HS-27A (cell line): ENCODE measurements at regions not wholly inside any gene's neighbourhood (a gene's known extent, or its start where the extent isn't known, plus 50 kb on each side); places are given as distances from the start of the nearest gene placed in this dataset.
"Not testable (repeated sequence)": the region's sequence is repeated elsewhere in the genome, so short reads cannot be mapped to it uniquely, and the experiment has no call there.

Experiments
- DNase-seq: peaks from one replicate; pipeline ENCODE4 v3.0.0-alpha.2; 2012; ENCODE audit warnings: low read depth, missing footprints

DNA sequence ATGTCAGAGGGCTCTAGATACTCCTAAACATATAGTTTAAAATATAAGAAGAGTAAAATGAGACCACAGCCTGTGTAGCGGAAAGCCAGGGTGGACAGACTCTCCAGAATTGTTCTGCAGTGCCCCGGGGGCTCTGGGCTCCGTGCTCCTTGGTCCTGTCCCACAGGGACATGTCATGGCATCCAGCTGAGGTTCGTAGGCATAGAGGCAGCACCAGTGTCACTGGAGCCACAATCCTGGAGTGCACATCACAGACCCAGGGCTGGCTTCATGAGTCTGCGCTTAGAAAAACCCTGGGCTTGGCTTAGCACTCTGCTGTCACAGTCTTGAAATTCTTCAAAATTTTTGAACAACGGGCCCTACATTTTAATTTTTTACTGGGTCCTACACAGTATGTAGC, 280.4 kb upstream of the ZNF32 start:
- no peak for DNase-seq

DNA sequence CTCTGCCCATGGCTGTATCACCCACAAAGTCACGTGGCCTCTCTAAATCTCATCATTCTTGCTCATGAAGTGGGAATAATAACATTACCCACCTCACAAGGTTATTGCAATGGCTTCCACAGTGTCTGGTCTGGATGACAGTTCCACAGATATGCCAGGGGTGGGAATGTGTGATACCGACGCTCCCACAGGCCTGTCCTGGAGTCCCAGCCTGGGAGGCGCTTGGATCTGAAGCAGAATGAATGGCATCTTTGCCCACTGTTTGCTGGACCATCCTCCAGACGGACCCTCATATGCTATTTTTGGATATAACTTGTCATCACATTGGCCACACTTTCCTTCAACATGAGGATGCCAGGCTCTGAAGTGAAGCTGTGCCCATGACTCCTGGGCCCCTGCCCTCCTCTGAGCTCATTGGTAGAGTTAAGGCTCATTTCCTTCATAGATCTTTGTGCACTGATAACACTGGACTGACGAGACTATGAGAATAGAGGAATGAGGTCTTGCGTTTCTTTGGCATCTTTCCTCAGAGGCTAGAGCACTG, 279.8 kb upstream of the ZNF32 start:
- no peak for DNase-seq

GRCh38 chr10:43926875-43927406, 278.3 kb upstream of the ZNF32 start:
- no peak for DNase-seq

GRCh38 chr10:43926371-43926770, 277.7 kb upstream of the ZNF32 start:
- no peak for DNase-seq

DNA sequence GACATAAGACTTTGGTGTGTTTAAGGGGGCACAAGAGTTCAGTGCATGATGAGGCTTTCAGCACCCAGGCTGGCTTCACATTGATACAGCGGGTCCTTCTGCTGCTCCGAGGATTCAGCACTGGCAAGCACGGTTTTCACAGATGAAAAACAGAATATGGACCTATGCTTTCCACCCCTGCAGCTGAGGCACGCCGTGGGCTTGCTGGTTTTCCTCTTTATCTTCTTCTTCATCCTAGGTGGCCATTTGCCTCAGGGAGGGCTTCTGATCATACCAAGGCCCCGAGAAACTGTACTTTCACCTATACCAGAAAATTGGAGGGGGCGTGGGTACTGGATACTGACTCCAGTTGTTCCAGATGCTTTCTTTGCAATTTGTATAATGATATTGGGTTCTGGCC, 277.1 kb upstream of the ZNF32 start:
- no peak for DNase-seq

DNA sequence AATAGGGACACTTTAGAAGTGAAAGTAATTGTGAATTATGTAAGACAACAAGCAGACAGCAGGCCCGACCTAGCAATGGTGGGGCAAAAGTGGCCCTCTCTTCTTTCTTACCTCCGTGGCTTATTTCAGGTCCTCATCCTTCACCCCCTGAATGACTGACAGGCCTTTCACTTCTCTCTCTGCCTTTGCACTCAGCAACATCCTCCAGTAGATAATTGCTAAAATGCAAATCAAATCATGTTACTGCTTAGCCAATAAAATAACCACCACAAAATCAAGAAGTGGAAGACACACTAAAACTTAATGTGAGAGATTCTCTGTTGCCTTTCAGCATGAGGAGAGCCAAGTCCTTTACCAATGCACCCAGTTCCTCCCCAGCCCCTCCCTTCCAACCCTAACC, 274.6 kb upstream of the ZNF32 start:
- DNase-seq: no peak

GRCh38 chr10:43922335-43923280, 273.9 kb upstream of the ZNF32 start:
- no peak for DNase-seq

- no peak for DNase-seq
Measured at GRCh38 chr10:43921881-43922280, 273.2 kb upstream of the ZNF32 start.

DNA sequence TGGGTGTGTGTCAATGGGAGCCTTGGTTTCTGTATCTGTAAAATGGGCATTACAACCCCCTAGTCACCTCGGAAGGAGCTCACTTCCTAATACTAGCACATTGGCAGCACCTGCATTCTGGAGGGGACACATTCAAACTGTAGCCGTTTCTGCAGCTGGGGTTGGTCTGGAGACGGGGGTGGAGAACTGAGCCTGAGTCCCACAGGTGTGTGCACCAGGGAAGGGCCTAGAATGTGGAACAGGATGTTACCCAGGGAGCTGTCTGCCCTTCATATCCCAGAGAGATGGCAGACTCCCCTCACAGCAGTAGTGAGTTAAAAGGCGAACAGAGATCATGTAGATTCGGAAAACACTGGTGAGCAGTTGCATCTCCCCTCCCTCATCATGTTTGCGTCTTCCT, 272.8 kb upstream of the ZNF32 start:
- no peak for DNase-seq

DNA sequence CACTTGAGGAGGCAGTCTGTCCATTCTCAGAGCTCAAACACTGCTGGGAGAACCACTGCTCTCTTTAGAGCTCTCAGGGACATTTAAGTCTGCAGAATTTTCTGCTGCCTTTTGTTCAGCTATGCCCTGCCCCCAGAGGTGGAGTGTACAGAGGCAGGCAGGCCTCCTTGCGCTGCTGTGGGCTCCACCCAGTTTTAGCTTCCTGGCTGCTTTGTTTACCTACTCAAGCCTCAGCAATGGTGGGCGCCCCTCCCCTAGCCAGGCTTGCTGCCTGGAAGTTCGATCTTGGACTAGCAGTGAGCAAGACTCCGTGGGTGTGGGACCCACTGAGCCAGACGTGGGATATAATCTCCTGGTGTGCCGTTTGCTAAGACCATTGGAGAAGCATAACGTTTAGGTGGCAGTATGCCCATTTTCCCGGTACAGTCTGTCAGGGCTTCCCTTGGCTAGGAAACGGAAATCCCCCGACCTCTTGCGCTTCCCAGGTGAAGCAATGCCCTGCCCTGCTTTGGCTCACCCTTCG, 271.6 kb upstream of the ZNF32 start:
- DNase-seq: not testable (repeated sequence)

- DNase-seq: no peak
Measured at GRCh38 chr10:43913676-43914235, 265.1 kb upstream of the ZNF32 start.

- no peak for DNase-seq
Measured at GRCh38 chr10:43912469-43912868, 263.8 kb upstream of the ZNF32 start.

DNA sequence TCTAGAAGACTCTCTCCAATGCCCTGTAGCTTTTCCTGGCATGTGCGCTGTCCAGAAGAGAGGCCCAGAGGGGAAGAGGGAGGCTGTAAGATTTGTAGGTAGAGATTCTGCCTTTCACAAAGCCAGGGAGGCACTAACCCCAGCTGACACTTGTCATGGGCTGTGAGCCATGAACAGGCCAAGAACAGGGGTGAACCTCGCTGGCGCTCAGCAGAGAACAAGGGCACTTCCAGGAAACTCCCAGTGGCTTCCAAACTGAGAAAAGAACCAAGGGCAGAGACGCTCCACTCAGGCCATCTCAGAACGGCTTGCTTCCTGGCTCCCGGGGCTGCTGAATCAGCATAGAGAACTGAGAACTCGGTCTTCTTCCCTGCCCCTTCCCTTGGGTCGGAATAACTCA, 257.8 kb upstream of the ZNF32 start:
- no peak for DNase-seq

DNA sequence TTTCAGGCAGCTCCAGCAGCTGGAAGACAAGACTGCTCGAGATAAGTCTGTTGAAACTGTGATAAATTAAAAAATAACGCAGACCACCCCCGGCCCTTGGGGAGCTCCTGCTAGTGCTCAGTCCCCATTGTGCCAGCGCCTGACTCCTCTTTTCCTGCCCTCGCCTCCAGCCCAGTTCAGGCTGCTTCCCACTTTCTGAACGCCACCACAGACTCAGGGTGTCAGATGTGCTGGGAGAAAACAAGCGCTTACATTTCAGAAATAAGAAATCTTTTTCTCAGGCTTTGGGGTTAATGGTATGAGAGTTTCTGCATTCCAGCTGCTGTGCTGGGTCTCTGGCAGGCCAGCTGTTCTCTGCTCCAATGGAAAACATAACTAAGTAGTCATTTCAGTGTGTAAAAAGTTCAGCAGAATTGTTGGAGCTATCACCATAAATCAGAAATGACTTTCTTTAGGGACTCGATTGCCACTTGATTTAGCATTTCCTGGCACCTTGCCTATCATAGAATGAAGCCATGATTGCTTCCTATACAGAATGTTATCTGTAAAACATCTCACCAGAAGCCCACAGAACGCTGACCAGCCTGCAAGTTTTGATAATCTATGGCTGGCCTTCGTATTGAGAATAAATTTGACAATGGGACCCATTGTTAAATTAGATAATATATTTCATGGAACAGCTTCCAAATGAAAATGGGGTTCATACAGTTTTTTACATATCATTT, 257.0 kb upstream of the ZNF32 start:
- DNase-seq: no peak

DNA sequence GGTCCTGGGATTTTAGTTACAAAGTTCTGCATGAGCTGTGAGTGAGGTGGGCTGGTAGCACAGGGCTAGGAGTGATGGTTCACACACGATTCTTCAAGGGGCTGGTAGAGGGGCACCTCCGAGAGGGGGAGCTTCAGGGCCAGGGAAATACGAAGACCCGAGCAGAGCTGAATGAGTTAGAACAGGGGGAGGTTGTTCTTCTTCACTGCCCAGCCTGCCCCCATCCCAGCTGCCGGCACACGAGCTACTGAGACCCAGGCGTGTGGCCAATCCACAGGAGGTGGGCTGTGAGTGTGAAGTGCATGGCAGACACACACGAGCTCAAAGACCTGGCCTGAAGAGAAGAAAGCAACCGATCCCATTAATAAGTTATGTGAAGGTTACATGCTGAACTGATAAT, 256.2 kb upstream of the ZNF32 start:
- DNase-seq: no peak

DNA sequence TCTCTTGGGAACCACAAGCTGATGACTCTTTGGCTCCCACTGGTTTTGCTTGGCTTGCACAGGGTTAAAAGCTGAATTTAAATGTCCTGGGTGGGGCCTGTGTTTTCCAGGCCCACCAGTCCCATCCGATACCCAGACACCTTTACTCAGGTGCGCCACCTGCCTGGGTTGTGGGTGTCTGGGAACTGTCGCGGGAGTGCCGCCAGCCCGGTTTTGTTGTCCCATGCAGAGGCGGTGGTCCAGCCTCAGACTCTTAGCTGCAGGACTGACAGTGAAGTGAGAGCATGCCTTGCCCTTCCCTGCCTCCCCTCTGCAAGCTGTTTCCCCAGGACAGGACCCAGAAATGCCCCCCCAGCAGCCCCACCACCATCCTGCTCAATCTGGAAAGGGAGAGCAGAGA, 255.6 kb upstream of the ZNF32 start:
- no peak for DNase-seq

GRCh38 chr10:43903451-43903850, 254.8 kb upstream of the ZNF32 start:
- DNase-seq: no peak

DNA sequence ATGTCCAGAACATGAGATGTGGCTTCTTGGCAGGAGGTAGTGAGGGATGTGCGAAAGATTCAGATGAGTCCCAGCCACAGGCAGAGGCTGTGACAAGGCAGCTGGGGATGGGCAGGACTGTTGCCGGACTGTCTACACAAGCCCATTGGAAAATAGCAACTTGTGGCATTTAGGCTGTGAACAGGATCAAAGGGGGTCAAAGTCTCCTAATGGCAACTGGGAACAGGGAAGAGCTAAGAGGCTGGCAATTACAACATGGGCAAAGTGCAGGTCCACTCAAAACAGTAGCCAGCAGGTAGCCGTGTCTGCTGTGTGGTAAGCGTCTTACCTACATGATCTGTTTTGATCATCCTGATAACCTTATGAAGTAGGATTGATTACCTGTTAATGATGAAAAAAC, 254.2 kb upstream of the ZNF32 start:
- no peak for DNase-seq

- DNase-seq: no peak
Measured at GRCh38 chr10:43901744-43902504, 253.2 kb upstream of the ZNF32 start.

GRCh38 chr10:43901302-43901701, 252.6 kb upstream of the ZNF32 start:
- DNase-seq: no peak

- DNase-seq: no peak
Measured at GRCh38 chr10:43900571-43900970, 251.9 kb upstream of the ZNF32 start.
